Keratinocyte (primary cell): ENCODE measurements at regions not wholly inside any gene's neighbourhood (a gene's known extent, or its start where the extent isn't known, plus 50 kb on each side); places are given as distances from the start of the nearest gene placed in this dataset.

Experiments
- CTCF ChIP-seq, 3 experiments: IDR thresholded peaks in 1 of 3; conservative IDR thresholded peaks in 1 of 3; optimal IDR thresholded peaks in 1 of 3; 2 replicates in 2 of 3; 3 replicates in 1 of 3; pipeline versions ENCODE3 to v1.5.1; 2011; ENCODE audit warnings: low read length in 3 of 3, mild to moderate bottlenecking in 3 of 3, moderate library complexity in 2 of 3, control low read depth in 1 of 3, inconsistent platforms in 1 of 3; ENCODE audit not compliant: insufficient read depth in 2 of 3; ENCODE audit errors: extremely low read depth in 1 of 3
- EZH2 ChIP-seq: IDR thresholded peaks from one replicate; pipeline ENCODE4 v1.6.1; 2012; ENCODE audit warnings: inconsistent platforms, mild to moderate bottlenecking, low read length, moderate library complexity

- TF ChIP-seq CTCF (optimal IDR thresholded peaks at IDR 0.05 in 1 of 3, IDR thresholded peaks at IDR 0.05 in 1 of 3, conservative IDR thresholded peaks at IDR 0.05 in 1 of 3; ENCODE audit: extremely low read depth in 1 of 3, insufficient read depth in 2 of 3, low read length in 3 of 3), result no peak
- no peak for TF ChIP-seq EZH2
Measured at GRCh38 chr6:2608503-2608902, 142.2 kb downstream of the MYLK4 start.
